ENCODE measurements at regions not wholly inside any gene's neighbourhood (a gene's known extent, or its start where the extent isn't known, plus 50 kb on each side); places are given as distances from the start of the nearest gene placed in this dataset.
"Not testable (repeated sequence)": the region's sequence is repeated elsewhere in the genome, so short reads cannot be mapped to it uniquely, and the experiment has no call there.

- intact Hi-C loops (cut with DNase I): no loop called here
- Histone ChIP-seq H3K27me3 (no peaks in the 10 kb centered on the region), H3K27ac (no peak overlapping the region), H3K4me3 (no peak overlapping the region), H3K4me1 (no peaks in the 10 kb centered on the region), H3K36me3 (no peaks in the 10 kb centered on the region), H3K9me3 (peaks cover 0 to 6% (median 0%) of the 10 kb centered on the region in 12 donors)
- no peak for ATAC-seq
- WGBS, 4 donors: 92 to 95% (median 94%) methylated on average over 14 of the region's 14 CpGs
- DNase-seq: no peak
- TF ChIP-seq CTCF (IDR thresholded peaks at IDR 0.05): no peak
- TF ChIP-seq POLR2A (IDR thresholded peaks at IDR 0.05): no peak
These were observed 170.1 kb upstream of the KYNU start for GRCh38 chr2:142707318-142707717.

- WGBS, 4 donors: 93 to 100% (median 95%) methylated on average over 3 to 21 of the region's 24 CpGs
- DNase-seq; H3K9me3 ChIP-seq; H3K27me3 ChIP-seq; H3K4me1 ChIP-seq; H3K27ac ChIP-seq; H3K4me3 ChIP-seq; ATAC-seq; intact Hi-C loops (cut with DNase I); H3K36me3 ChIP-seq: not testable (repeated sequence)
These were observed 175.1 kb upstream of the KYNU start for GRCh38 chr2:142702397-142702796.

GRCh38 chr2:142695350-142696257 is 181.9 kb upstream of the KYNU start:
- H3K4me3 ChIP-seq; H3K9me3 ChIP-seq; H3K27me3 ChIP-seq; ATAC-seq; H3K27ac ChIP-seq; intact Hi-C loops (cut with DNase I); DNase-seq; H3K4me1 ChIP-seq; H3K36me3 ChIP-seq: not testable (repeated sequence)
- WGBS, 4 donors: 27 to 44% (median 39%) methylated on average over 11 of the region's 11 CpGs

GRCh38 chr2:142694282-142694681 is 183.2 kb upstream of the KYNU start:
- TF ChIP-seq CTCF (IDR thresholded peaks at IDR 0.05) (no peak), POLR2A (IDR thresholded peaks at IDR 0.05) (no peak)
- H3K27me3 ChIP-seq: no peaks in the 10 kb centered on the region
- no peak overlapping the region for H3K27ac ChIP-seq
- no peak overlapping the region for H3K4me3 ChIP-seq
- H3K36me3 ChIP-seq: no peaks in the 10 kb centered on the region
- WGBS, 4 donors: 82 to 93% (median 90%) methylated on average over 2 of the region's 2 CpGs
- ATAC-seq (no peak), DNase-seq (no peak)
- intact Hi-C loops (cut with DNase I): no loop called here
- no peaks in the 10 kb centered on the region for H3K4me1 ChIP-seq
- H3K9me3 ChIP-seq: peaks cover 0 to under 1% (median 0%) of the 10 kb centered on the region in 12 donors

GRCh38 chr2:142693171-142693950 is 184.1 kb upstream of the KYNU start:
- no peak overlapping the region for H3K4me3 ChIP-seq
- DNase-seq (no peak), ATAC-seq (no peak)
- H3K9me3 ChIP-seq: no peaks in the 10 kb centered on the region
- H3K36me3 ChIP-seq: no peaks in the 10 kb centered on the region
- no peak overlapping the region for H3K27ac ChIP-seq
- no peaks in the 10 kb centered on the region for H3K27me3 ChIP-seq
- TF ChIP-seq CTCF (IDR thresholded peaks at IDR 0.05) (no peak), POLR2A (IDR thresholded peaks at IDR 0.05) (no peak)
- 48 to 64% (median 60%) methylated on average over 4 of the region's 4 CpGs for WGBS, 4 donors
- intact Hi-C loops (cut with DNase I): no loop called here
- H3K4me1 ChIP-seq: no peaks in the 10 kb centered on the region
